Duodenal mucosa (tissue), 2 donors: ENCODE measurements at regions not wholly inside any gene's neighbourhood (a gene's known extent, or its start where the extent isn't known, plus 50 kb on each side); places are given as distances from the start of the nearest gene placed in this dataset.
"Not testable (repeated sequence)": the region's sequence is repeated elsewhere in the genome, so short reads cannot be mapped to it uniquely, and the experiment has no call there.

Experiments used
- H3K27ac ChIP-seq: one replicate; pipeline ENCODE4 v1.7.0; 2013; ENCODE audit warnings: low read depth, low read length
- H3K27me3 ChIP-seq, 2 donors: one replicate each; pipeline ENCODE4 v1.7.0; 2013; ENCODE audit warnings: low read length in 2 of 2, control low read depth in 1 of 2; ENCODE audit not compliant: insufficient read depth in 2 of 2, control insufficient read depth in 1 of 2
- H3K36me3 ChIP-seq, 2 donors: one replicate each; pipeline ENCODE4 v1.7.0; 2013; ENCODE audit warnings: low read length in 2 of 2, control low read depth in 1 of 2; ENCODE audit not compliant: insufficient read depth in 2 of 2, control insufficient read depth in 1 of 2
- H3K4me1 ChIP-seq, 2 donors: one replicate each; pipeline ENCODE4 v1.7.0; 2013; ENCODE audit warnings: low read length in 2 of 2, control low read depth in 1 of 2; ENCODE audit not compliant: insufficient read depth in 2 of 2, control insufficient read depth in 1 of 2
- H3K4me3 ChIP-seq, 2 donors: one replicate each; pipeline ENCODE4 v1.7.0; 2013; ENCODE audit warnings: low read length in 2 of 2, low read depth in 1 of 2
- H3K9ac ChIP-seq, 2 donors: one replicate each; pipeline ENCODE4 v1.7.0; 2013; ENCODE audit warnings: low read length in 2 of 2, low read depth in 1 of 2
- H3K9me3 ChIP-seq, 2 donors: one replicate each; pipeline ENCODE4 v1.7.0; 2013; ENCODE audit warnings: low read length in 2 of 2, control low read depth in 1 of 2; ENCODE audit not compliant: control insufficient read depth in 1 of 2

GRCh38 chr4:1550122-1551070 is 133.7 kb downstream of the FAM53A start:
- Histone ChIP-seq H3K9ac (no peak overlapping the region), H3K27ac (no peak overlapping the region), H3K27me3 (peaks cover 0 to 4% of the 10 kb centered on the region in 2 donors), H3K36me3 (no peaks in the 10 kb centered on the region), H3K9me3 (no peaks in the 10 kb centered on the region), H3K4me1 (no peaks in the 10 kb centered on the region), H3K4me3 (no peak overlapping the region)

- Histone ChIP-seq H3K27ac (no peak overlapping the region), H3K4me1 (peaks cover 2 to 4% of the 10 kb centered on the region in 2 donors), H3K4me3 (no peak overlapping the region), H3K27me3 (peaks cover 0 to 4% of the 10 kb centered on the region in 2 donors), H3K36me3 (no peaks in the 10 kb centered on the region), H3K9ac (no peak overlapping the region), H3K9me3 (no peaks in the 10 kb centered on the region)
These were observed 134.5 kb downstream of the FAM53A start for GRCh38 chr4:1549638-1550035.

- not testable (repeated sequence) for H3K4me3 ChIP-seq, H3K9me3 ChIP-seq, H3K9ac ChIP-seq, H3K27me3 ChIP-seq, H3K27ac ChIP-seq, H3K4me1 ChIP-seq, H3K36me3 ChIP-seq
These were observed 135.1 kb downstream of the FAM53A start for GRCh38 chr4:1548827-1549637.

- H3K9me3 ChIP-seq: no peaks in the 10 kb centered on the region
- no peaks in the 10 kb centered on the region for H3K36me3 ChIP-seq
- H3K9ac ChIP-seq: no peak overlapping the region
- no peak overlapping the region for H3K4me3 ChIP-seq
- H3K27me3 ChIP-seq: peaks cover 0 to 4% of the 10 kb centered on the region in 2 donors
- no peak overlapping the region for H3K27ac ChIP-seq
- peaks cover 4% of the 10 kb centered on the region in 2 donors for H3K4me1 ChIP-seq
These were observed 136.0 kb downstream of the FAM53A start for GRCh38 chr4:1547856-1548826.

GRCh38 chr4:1547131-1547855 is 136.8 kb downstream of the FAM53A start:
- H3K27me3 ChIP-seq: peaks cover 0 to 4% of the 10 kb centered on the region in 2 donors
- H3K4me1 ChIP-seq: peaks cover 4% of the 10 kb centered on the region in 2 donors
- no peaks in the 10 kb centered on the region for H3K36me3 ChIP-seq
- no peak overlapping the region for H3K4me3 ChIP-seq
- H3K9me3 ChIP-seq: no peaks in the 10 kb centered on the region
- no peak overlapping the region for H3K9ac ChIP-seq
- H3K27ac ChIP-seq: no peak overlapping the region

GRCh38 chr4:1544861-1545281 is 138.6 kb upstream of the NKX1-1 start:
- Histone ChIP-seq H3K9me3 (no peaks in the 10 kb centered on the region), H3K4me3 (no peak overlapping the region), H3K27me3 (peaks cover 0 to 4% of the 10 kb centered on the region in 2 donors), H3K36me3 (no peaks in the 10 kb centered on the region), H3K9ac (no peak overlapping the region), H3K4me1 (peaks cover 4% of the 10 kb centered on the region in 2 donors), H3K27ac (no peak overlapping the region)

- not testable (repeated sequence) for H3K9me3 ChIP-seq, H3K4me3 ChIP-seq, H3K36me3 ChIP-seq, H3K4me1 ChIP-seq, H3K27ac ChIP-seq, H3K27me3 ChIP-seq, H3K9ac ChIP-seq
These were observed 138.2 kb upstream of the NKX1-1 start for GRCh38 chr4:1544435-1544834.

- H3K36me3 ChIP-seq: no peaks in the 10 kb centered on the region
- H3K4me3 ChIP-seq: no peak overlapping the region
- H3K27ac ChIP-seq: no peak overlapping the region
- H3K9ac ChIP-seq: no peak overlapping the region
- H3K9me3 ChIP-seq: no peaks in the 10 kb centered on the region
- H3K27me3 ChIP-seq: peaks cover 0 to 4% of the 10 kb centered on the region in 2 donors
- H3K4me1 ChIP-seq: peaks cover 4% of the 10 kb centered on the region in 2 donors
These were observed 137.7 kb upstream of the NKX1-1 start for GRCh38 chr4:1543976-1544375.

GRCh38 chr4:1543561-1543960 is 137.3 kb upstream of the NKX1-1 start:
- H3K27ac ChIP-seq: no peak overlapping the region
- H3K4me1 ChIP-seq: peaks cover 4% of the 10 kb centered on the region in 2 donors
- no peak overlapping the region for H3K9ac ChIP-seq
- H3K27me3 ChIP-seq: peaks cover 0 to 4% of the 10 kb centered on the region in 2 donors
- no peaks in the 10 kb centered on the region for H3K36me3 ChIP-seq
- no peaks in the 10 kb centered on the region for H3K9me3 ChIP-seq
- no peak overlapping the region for H3K4me3 ChIP-seq
